AG04450 (cell line): ENCODE measurements at regions not wholly inside any gene's neighbourhood (a gene's known extent, or its start where the extent isn't known, plus 50 kb on each side); places are given as distances from the start of the nearest gene placed in this dataset.
"Not testable (repeated sequence)": the region's sequence is repeated elsewhere in the genome, so short reads cannot be mapped to it uniquely, and the experiment has no call there.

ENCODE experiments used
- CTCF ChIA-PET: fragments of 300-600, 350-600 bp; formaldehyde crosslinking; extraction: SDS; loops from one replicate; lab custom pipeline; 2022; ENCODE audit warnings: antibody characterized with exemption, inconsistent platforms; lab: Charles Lee
- POLR2A ChIA-PET: fragments of 350-600 bp; formaldehyde crosslinking; extraction: SDS; loops from one replicate; lab custom pipeline; 2021; ENCODE audit warnings: antibody characterized with exemption, inconsistent platforms; lab: Yijun Ruan, JAX
- DNase-seq: peaks from one replicate; pipeline ENCODE4 v3.0.0-alpha.2; 2011; ENCODE audit warnings: low read depth, low spot score
- H3K27ac ChIP-seq: one replicate; pipeline ENCODE4 v1.5.1; 2012; ENCODE audit warnings: low read depth, low read length, control low read depth
- H3K27me3 ChIP-seq: one replicate; pipeline ENCODE4 v1.6.0; 2012; ENCODE audit warnings: low read length; ENCODE audit not compliant: control insufficient read depth, insufficient read depth
- H3K4me3 ChIP-seq: 2 replicates; pipeline ENCODE4 v1.5.1; 2011; ENCODE audit warnings: mild to moderate bottlenecking, low read depth, low read length, control low read depth
- H3K9me3 ChIP-seq: 2 replicates; pipeline ENCODE4 v1.5.1; 2012; ENCODE audit warnings: low read length; ENCODE audit not compliant: control insufficient read depth, insufficient read depth
- TF ChIP-seq, protein P1 (sequence below): IDR thresholded peaks from 2 replicates; pipeline ENCODE4 v1.5.1; 2011; ENCODE audit warnings: low read depth, low read length, control low read depth, inconsistent platforms

- Histone ChIP-seq H3K9me3 (no peaks in the 10 kb centered on the region), H3K27ac (no peak overlapping the region), H3K4me3 (no peak overlapping the region), H3K27me3 (no peaks in the 10 kb centered on the region)
- CTCF ChIA-PET, result no interaction called here
- no peak for DNase-seq
- TF ChIP-seq, protein P1, sequence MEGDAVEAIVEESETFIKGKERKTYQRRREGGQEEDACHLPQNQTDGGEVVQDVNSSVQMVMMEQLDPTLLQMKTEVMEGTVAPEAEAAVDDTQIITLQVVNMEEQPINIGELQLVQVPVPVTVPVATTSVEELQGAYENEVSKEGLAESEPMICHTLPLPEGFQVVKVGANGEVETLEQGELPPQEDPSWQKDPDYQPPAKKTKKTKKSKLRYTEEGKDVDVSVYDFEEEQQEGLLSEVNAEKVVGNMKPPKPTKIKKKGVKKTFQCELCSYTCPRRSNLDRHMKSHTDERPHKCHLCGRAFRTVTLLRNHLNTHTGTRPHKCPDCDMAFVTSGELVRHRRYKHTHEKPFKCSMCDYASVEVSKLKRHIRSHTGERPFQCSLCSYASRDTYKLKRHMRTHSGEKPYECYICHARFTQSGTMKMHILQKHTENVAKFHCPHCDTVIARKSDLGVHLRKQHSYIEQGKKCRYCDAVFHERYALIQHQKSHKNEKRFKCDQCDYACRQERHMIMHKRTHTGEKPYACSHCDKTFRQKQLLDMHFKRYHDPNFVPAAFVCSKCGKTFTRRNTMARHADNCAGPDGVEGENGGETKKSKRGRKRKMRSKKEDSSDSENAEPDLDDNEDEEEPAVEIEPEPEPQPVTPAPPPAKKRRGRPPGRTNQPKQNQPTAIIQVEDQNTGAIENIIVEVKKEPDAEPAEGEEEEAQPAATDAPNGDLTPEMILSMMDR, result no peak
- POLR2A ChIA-PET, result no interaction called here
These were observed 654.7 kb upstream of the IGFBP7 start for GRCh38 chr4:57764856-57765255.

GRCh38 chr4:57763070-57763469 is 652.9 kb upstream of the IGFBP7 start:
- TF ChIP-seq, protein P1, result no peak
- Histone ChIP-seq H3K27me3 (no peaks in the 10 kb centered on the region), H3K4me3 (no peak overlapping the region), H3K9me3 (no peaks in the 10 kb centered on the region), H3K27ac (no peak overlapping the region)
- CTCF ChIA-PET, result no interaction called here
- DNase-seq, result no peak
- POLR2A ChIA-PET, result no interaction called here

- Histone ChIP-seq H3K27ac (no peak overlapping the region), H3K9me3 (no peaks in the 10 kb centered on the region), H3K27me3 (no peaks in the 10 kb centered on the region), H3K4me3 (no peak overlapping the region)
- POLR2A ChIA-PET, result no interaction called here
- CTCF ChIA-PET, result no interaction called here
- TF ChIP-seq, protein P1, result no peak
- no peak for DNase-seq
These were observed 630.5 kb upstream of the IGFBP7 start for GRCh38 chr4:57740625-57741190.

- no peaks in the 10 kb centered on the region for H3K9me3 ChIP-seq
- no peak for DNase-seq
- no peaks in the 10 kb centered on the region for H3K27me3 ChIP-seq
- no peak overlapping the region for H3K27ac ChIP-seq
- H3K4me3 ChIP-seq, result no peak overlapping the region
- POLR2A ChIA-PET, result no interaction called here
- TF ChIP-seq, protein P1, result no peak
- CTCF ChIA-PET, result no interaction called here
These were observed 626.6 kb upstream of the IGFBP7 start for GRCh38 chr4:57736781-57737180.

- ChIA-PET POLR2A (no interaction called here), CTCF (no interaction called here)
- H3K27me3 ChIP-seq, result no peaks in the 10 kb centered on the region
- no peak for DNase-seq
- peaks cover 8% of the 10 kb centered on the region for H3K9me3 ChIP-seq
- TF ChIP-seq, protein P1, result no peak
- no peak overlapping the region for H3K27ac ChIP-seq
- H3K4me3 ChIP-seq, result no peak overlapping the region
These were observed 624.0 kb upstream of the IGFBP7 start for GRCh38 chr4:57734104-57734670.

DNA sequence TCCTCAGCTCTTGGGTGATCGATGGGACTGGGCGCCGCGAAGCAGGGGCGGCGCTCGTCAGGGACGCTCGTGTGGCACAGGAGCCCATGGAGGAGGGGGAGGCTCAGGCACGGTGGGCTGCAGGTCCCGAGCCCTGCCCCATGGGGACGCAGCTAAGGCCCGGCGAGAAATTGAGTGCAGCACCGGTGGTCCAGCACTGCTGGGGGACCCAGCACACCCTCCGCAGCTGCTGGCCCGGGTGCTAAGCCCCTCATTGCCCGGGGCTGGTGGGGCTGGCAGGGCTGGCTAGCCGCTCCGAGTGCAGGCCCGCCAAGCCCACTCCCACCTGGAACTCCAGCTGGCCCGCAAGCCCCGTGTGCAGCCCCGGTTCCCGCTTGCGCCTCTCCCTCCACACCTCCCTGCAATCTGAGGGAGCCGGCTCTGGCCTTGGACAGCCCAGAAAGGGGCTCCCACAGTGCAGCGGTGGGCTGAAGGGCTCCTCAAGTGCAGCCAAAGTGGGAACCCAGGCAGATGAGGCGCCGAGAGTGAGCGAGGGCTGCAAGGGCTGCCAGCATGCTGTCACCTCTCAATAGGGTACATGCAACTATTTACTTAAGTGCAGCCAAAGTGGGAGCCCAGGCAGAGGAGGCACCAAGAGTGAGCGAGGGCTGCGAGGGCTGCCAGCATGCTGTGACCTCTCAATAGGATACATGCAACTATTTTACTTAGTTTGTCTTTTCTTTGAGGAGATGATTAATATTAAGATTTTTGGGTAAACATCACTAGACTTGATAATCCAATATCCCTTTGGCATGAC is 619.8 kb upstream of the IGFBP7 start:
- H3K27me3 ChIP-seq, H3K4me3 ChIP-seq, DNase-seq, CTCF ChIA-PET, POLR2A ChIA-PET, H3K9me3 ChIP-seq, H3K27ac ChIP-seq: not testable (repeated sequence)
